CD4-positive, alpha-beta memory T cell (primary cell): ENCODE measurements at regions not wholly inside any gene's neighbourhood (a gene's known extent, or its start where the extent isn't known, plus 50 kb on each side); places are given as distances from the start of the nearest gene placed in this dataset.

Experiments used
- CTCF ChIA-PET: fragments of 350-600 bp; sonication (Branson Sonifier 250); formaldehyde crosslinking; loops from one replicate; lab custom pipeline; 2021; ENCODE audit warnings: inconsistent platforms; ENCODE audit not compliant: partially characterized antibody; lab: Charles Lee
- POLR2A ChIA-PET: fragments of 350-600 bp; sonication (Branson Sonifier 250); formaldehyde crosslinking; loops from one replicate; lab custom pipeline; 2021; ENCODE audit not compliant: partially characterized antibody; lab: Charles Lee
- DNase-seq, 5 donors: peaks; one replicate each; pipeline versions ENCODE4 v3.0.0 to v3.0.0-alpha.2; 2020 to 2022; ENCODE audit warnings: mixed read lengths in 1 of 5
- H3K27ac ChIP-seq: one replicate; pipeline ENCODE4 v1.7.0; 2013; ENCODE audit warnings: low read depth, low read length
- H3K27me3 ChIP-seq: 2 replicates; pipeline ENCODE4 v1.7.0; 2013; ENCODE audit warnings: mild to moderate bottlenecking, low read length, moderate library complexity; ENCODE audit not compliant: insufficient read depth
- H3K36me3 ChIP-seq: 2 replicates; pipeline ENCODE4 v1.7.0; 2013; ENCODE audit warnings: mild to moderate bottlenecking, low read length, moderate library complexity; ENCODE audit not compliant: insufficient read depth
- H3K4me1 ChIP-seq: 2 replicates; pipeline ENCODE4 v1.7.0; 2013; ENCODE audit warnings: mild to moderate bottlenecking, low read length, moderate library complexity; ENCODE audit not compliant: insufficient read depth
- H3K4me3 ChIP-seq, 2 donors: one replicate each; pipeline ENCODE4 v1.7.0; 2013; ENCODE audit warnings: low read length in 2 of 2, mild to moderate bottlenecking in 1 of 2
- H3K9me3 ChIP-seq, 2 donors: one replicate each; pipeline ENCODE4 v1.7.0; 2013; ENCODE audit warnings: low read length in 2 of 2, control low read depth in 1 of 2; ENCODE audit not compliant: control insufficient read depth in 1 of 2
- H3K27ac Mint-ChIP-seq, 7 donors: one replicate each; pipeline ENCODE4 v1.8.0; 2020 to 2021; ENCODE audit warnings: mixed read lengths in 7 of 7, mild to moderate bottlenecking in 6 of 7, inconsistent platforms in 3 of 7, moderate library complexity in 3 of 7
- H3K27me3 Mint-ChIP-seq, 2 donors: one replicate each; pipeline ENCODE4 v1.8.0; 2020 to 2021; ENCODE audit warnings: mixed read lengths in 2 of 2
- H3K36me3 Mint-ChIP-seq, 2 donors: one replicate each; pipeline ENCODE4 v1.8.0; 2020 to 2021; ENCODE audit warnings: mixed read lengths in 2 of 2, inconsistent platforms in 1 of 2, mild to moderate bottlenecking in 1 of 2
- H3K4me1 Mint-ChIP-seq, 4 donors: one replicate each; pipeline ENCODE4 v1.8.0; 2020 to 2021; ENCODE audit warnings: mixed read lengths in 4 of 4, mild to moderate bottlenecking in 1 of 4
- H3K4me3 Mint-ChIP-seq, 8 donors: one replicate each; pipeline ENCODE4 v1.8.0; 2020 to 2021; ENCODE audit warnings: mixed read lengths in 8 of 8, mild to moderate bottlenecking in 7 of 8, moderate library complexity in 6 of 8, inconsistent platforms in 3 of 8
- H3K9me3 Mint-ChIP-seq, 8 donors: one replicate each; pipeline ENCODE4 v1.8.0; 2020 to 2021; ENCODE audit warnings: mixed read lengths in 8 of 8, mild to moderate bottlenecking in 5 of 8, inconsistent platforms in 3 of 8, moderate library complexity in 1 of 8
- intact Hi-C: fragments of 100-400 bp; cut with micrococcal nuclease; formaldehyde crosslinking; loops from one replicate; pipeline ENCODE4 v1.15.1; 2023

DNA sequence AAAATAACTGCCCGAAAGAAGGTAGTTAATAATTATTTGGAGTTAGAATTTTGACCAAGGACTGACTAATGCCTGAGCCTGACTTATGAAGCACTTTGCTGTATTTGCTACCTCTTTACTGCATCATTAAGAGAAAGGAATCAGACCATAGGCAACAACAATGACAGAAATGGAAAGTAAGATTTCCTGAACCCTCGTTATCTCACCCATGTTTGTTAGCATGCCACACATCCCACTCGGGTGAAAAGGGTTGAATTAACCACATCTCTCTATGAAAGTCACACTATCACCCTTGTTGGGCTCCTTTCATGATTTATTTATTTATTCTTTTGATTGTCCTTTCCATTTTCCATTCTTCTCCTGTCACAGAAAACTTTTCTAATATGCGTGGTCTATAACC, 59.6 kb downstream of the OLIG3 start:
- Mint-ChIP-seq H3K9me3 (peaks cover 0 to 7% (median 0%) of the 10 kb centered on the region in 8 donors), H3K27me3 (peaks cover 0 to 2% of the 10 kb centered on the region in 2 donors), H3K4me1 (peaks cover 0 to 2% (median 0%) of the 10 kb centered on the region in 4 donors), H3K36me3 (no peaks in the 10 kb centered on the region), H3K27ac (no peak overlapping the region), H3K4me3 (no peak overlapping the region)
- Histone ChIP-seq H3K4me3 (no peak overlapping the region), H3K27ac (no peak overlapping the region), H3K27me3 (no peaks in the 10 kb centered on the region), H3K36me3 (no peaks in the 10 kb centered on the region), H3K9me3 (no peaks in the 10 kb centered on the region), H3K4me1 (no peaks in the 10 kb centered on the region)
- intact Hi-C loops: no loop called here
- ChIA-PET CTCF (no interaction called here), POLR2A (no interaction called here)
- DNase-seq: no peak

DNA sequence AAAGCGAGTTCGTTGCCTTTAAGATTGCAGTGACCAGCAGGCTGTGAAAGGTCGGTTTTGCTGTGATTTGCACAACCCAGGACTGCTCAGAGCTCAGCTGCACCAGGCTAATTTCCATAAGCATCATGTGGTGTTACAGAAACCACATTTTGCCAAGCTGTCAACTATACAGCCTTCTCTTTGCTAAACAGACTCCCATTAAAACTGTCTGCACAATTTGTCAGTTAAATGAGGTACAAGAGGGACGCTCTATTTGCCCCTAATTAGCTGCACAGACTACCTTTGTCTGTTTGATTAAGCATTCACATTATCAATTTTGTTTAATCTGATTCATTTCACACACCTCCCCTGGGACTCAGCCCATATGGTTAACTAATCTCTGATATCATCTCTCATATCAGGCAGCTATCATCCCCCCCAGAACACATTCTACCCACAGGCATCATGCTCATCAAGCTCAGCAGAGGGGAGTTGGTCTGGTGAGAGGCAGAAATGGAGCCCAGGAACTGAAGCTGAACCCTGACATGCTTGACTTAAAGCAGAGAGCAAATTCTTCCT, 62.1 kb downstream of the OLIG3 start:
- H3K4me1 ChIP-seq: no peaks in the 10 kb centered on the region
- ChIA-PET POLR2A (no interaction called here), CTCF (interaction anchor here (1.3 to 1.6 kb wide), 2 partner anchors 15 to 16 kb away, joined by 3 to 6 read pairs; no protein-coding TSS in a partner anchor)
- Mint-ChIP-seq H3K36me3 (no peaks in the 10 kb centered on the region), H3K4me1 (peaks cover 0 to 2% (median 0%) of the 10 kb centered on the region in 4 donors), H3K27ac (no peak overlapping the region), H3K9me3 (peaks cover 0 to 3% (median 0%) of the 10 kb centered on the region in 8 donors), H3K27me3 (peaks cover 0 to 3% of the 10 kb centered on the region in 2 donors), H3K4me3 (no peak overlapping the region)
- H3K36me3 ChIP-seq: no peaks in the 10 kb centered on the region
- H3K4me3 ChIP-seq: no peak overlapping the region
- intact Hi-C loops: no loop called here
- DNase-seq: no peak
- H3K27ac ChIP-seq: no peak overlapping the region
- H3K9me3 ChIP-seq: no peaks in the 10 kb centered on the region
- H3K27me3 ChIP-seq: no peaks in the 10 kb centered on the region

- Histone ChIP-seq H3K4me3 (no peak overlapping the region), H3K27me3 (no peaks in the 10 kb centered on the region), H3K27ac (no peak overlapping the region), H3K36me3 (no peaks in the 10 kb centered on the region), H3K9me3 (no peaks in the 10 kb centered on the region), H3K4me1 (no peaks in the 10 kb centered on the region)
- Mint-ChIP-seq H3K27ac (no peak overlapping the region), H3K4me3 (no peak overlapping the region), H3K36me3 (no peaks in the 10 kb centered on the region), H3K27me3 (peaks cover 0 to 3% of the 10 kb centered on the region in 2 donors), H3K4me1 (peaks cover 0 to 2% (median under 1%) of the 10 kb centered on the region in 4 donors), H3K9me3 (peaks cover 0 to 3% (median 0%) of the 10 kb centered on the region in 8 donors)
- DNase-seq: no peak
- ChIA-PET POLR2A (no interaction called here), CTCF (interaction anchor here (1.6 kb wide), 1 partner anchor 15 kb away, joined by 6 read pairs; no protein-coding TSS in a partner anchor)
- intact Hi-C loops: no loop called here
Observed at GRCh38 chr6:137430954-137431353, 63.2 kb downstream of the OLIG3 start.

- Histone ChIP-seq H3K9me3 (no peaks in the 10 kb centered on the region), H3K36me3 (no peaks in the 10 kb centered on the region), H3K27me3 (no peaks in the 10 kb centered on the region), H3K4me3 (no peak overlapping the region), H3K4me1 (peaks cover 11% of the 10 kb centered on the region), H3K27ac (no peak overlapping the region)
- no peaks in the 10 kb centered on the region for H3K9me3 Mint-ChIP-seq
- peaks cover 9 to 28% (median 17%) of the 10 kb centered on the region in 4 donors for H3K4me1 Mint-ChIP-seq
- no peaks in the 10 kb centered on the region for H3K36me3 Mint-ChIP-seq
- intact Hi-C loops: no loop called here
- H3K27me3 Mint-ChIP-seq: peaks cover 0 to 5% of the 10 kb centered on the region in 2 donors
- H3K27ac Mint-ChIP-seq: no peak overlapping the region
- POLR2A ChIA-PET: no interaction called here
- DNase-seq: no peak
- CTCF ChIA-PET: interaction anchor here (0.9 to 1.7 kb wide), 2 partner anchors 13 to 86 kb away, joined by 4 to 5 read pairs; no protein-coding TSS in a partner anchor
- no peak overlapping the region for H3K4me3 Mint-ChIP-seq
Observed at GRCh38 chr6:137427656-137428290, 66.4 kb downstream of the OLIG3 start.

DNA sequence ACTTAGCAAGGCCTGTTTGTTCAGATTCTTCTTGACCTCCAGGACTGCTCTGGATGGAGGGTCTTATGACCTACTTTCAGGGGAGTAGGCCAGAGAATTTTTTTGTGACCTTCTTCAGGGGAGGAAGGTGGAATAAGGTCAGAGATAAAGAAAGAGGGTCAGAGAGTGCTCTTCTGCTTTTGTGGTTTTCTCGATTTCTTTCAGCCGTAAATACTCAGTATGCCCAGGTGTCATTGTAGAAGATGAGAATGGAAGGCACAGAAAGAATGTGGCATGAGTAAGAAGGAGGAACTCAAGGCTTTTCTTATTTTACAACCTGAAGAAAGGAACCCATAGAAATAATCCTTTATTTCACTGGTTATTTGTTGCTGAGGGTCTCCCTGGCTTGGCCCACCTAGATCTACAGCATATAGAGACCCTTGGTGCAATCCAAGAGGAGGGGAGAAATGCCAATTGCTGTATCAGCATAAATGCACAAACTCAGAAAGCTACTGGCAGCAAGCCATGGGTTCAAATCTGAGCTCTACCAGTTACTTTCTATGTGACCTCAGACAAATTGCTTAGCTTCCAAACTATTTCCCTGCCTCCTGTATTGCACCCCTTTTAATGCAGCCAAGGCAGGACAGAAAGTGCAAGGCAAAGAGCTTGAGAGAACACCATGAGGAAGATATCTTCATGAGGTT, 68.0 kb downstream of the OLIG3 start:
- H3K27me3 ChIP-seq: no peaks in the 10 kb centered on the region
- DNase-seq: no peak
- peaks cover 11% of the 10 kb centered on the region for H3K4me1 ChIP-seq
- H3K9me3 ChIP-seq: no peaks in the 10 kb centered on the region
- Mint-ChIP-seq H3K36me3 (no peaks in the 10 kb centered on the region), H3K4me3 (no peak overlapping the region), H3K4me1 (peaks cover 7 to 28% (median 17%) of the 10 kb centered on the region in 4 donors), H3K9me3 (no peaks in the 10 kb centered on the region), H3K27me3 (peaks cover 0 to 3% of the 10 kb centered on the region in 2 donors), H3K27ac (peak overlapping the region in 2 of 7 donors; percentile 9 to 68)
- H3K27ac ChIP-seq: no peak overlapping the region
- intact Hi-C loops: no loop called here
- POLR2A ChIA-PET: no interaction called here
- no peak overlapping the region for H3K4me3 ChIP-seq
- CTCF ChIA-PET: interaction anchor here (0.8 to 1.3 kb wide), 2 partner anchors 11 to 164 kb away, joined by 4 to 5 read pairs; no protein-coding TSS in a partner anchor
- no peaks in the 10 kb centered on the region for H3K36me3 ChIP-seq

- H3K36me3 ChIP-seq: no peaks in the 10 kb centered on the region
- POLR2A ChIA-PET: interaction anchor here (0.7 to 1.3 kb wide), 4 partner anchors 9 to 214 kb away, joined by 3 to 6 read pairs (median 3); no protein-coding TSS in a partner anchor
- H3K27me3 Mint-ChIP-seq: peaks cover 0 to 3% of the 10 kb centered on the region in 2 donors
- peaks cover 11% of the 10 kb centered on the region for H3K4me1 ChIP-seq
- no peaks in the 10 kb centered on the region for H3K9me3 ChIP-seq
- peak overlapping the region in 1 of 8 donors; percentile 6 for H3K4me3 Mint-ChIP-seq
- no peak overlapping the region for H3K4me3 ChIP-seq
- H3K36me3 Mint-ChIP-seq: no peaks in the 10 kb centered on the region
- no peaks in the 10 kb centered on the region for H3K9me3 Mint-ChIP-seq
- peak overlapping the region in 1 of 7 donors; percentile 11 for H3K27ac Mint-ChIP-seq
- no peak overlapping the region for H3K27ac ChIP-seq
- H3K4me1 Mint-ChIP-seq: peaks cover 7 to 28% (median 17%) of the 10 kb centered on the region in 4 donors
- CTCF ChIA-PET: interaction anchor here (0.9 to 2.6 kb wide), 6 partner anchors 9 to 166 kb away, joined by 3 to 14 read pairs (median 4); no protein-coding TSS in a partner anchor
- intact Hi-C loops: no loop called here
- DNase-seq: no peak
- no peaks in the 10 kb centered on the region for H3K27me3 ChIP-seq
Observed at GRCh38 chr6:137424251-137424650, 69.9 kb downstream of the OLIG3 start.
